ENCODE measurements at regions not wholly inside any gene's neighbourhood (a gene's known extent, or its start where the extent isn't known, plus 50 kb on each side); places are given as distances from the start of the nearest gene placed in this dataset.

- Histone ChIP-seq H3K27ac (no peak overlapping the region), H3K4me1 (peaks cover 5 to 31% (median 14%) of the 10 kb centered on the region in 9 donors), H3K27me3 (no peaks in the 10 kb centered on the region), H3K36me3 (no peaks in the 10 kb centered on the region), H3K4me3 (no peak overlapping the region), H3K9me3 (no peaks in the 10 kb centered on the region)
- DNase-seq: no peak
- no peak for ATAC-seq
- WGBS, 2 donors: 81 to 85% methylated on average over 1 of the region's 1 CpG
- TF ChIP-seq, protein P1, sequence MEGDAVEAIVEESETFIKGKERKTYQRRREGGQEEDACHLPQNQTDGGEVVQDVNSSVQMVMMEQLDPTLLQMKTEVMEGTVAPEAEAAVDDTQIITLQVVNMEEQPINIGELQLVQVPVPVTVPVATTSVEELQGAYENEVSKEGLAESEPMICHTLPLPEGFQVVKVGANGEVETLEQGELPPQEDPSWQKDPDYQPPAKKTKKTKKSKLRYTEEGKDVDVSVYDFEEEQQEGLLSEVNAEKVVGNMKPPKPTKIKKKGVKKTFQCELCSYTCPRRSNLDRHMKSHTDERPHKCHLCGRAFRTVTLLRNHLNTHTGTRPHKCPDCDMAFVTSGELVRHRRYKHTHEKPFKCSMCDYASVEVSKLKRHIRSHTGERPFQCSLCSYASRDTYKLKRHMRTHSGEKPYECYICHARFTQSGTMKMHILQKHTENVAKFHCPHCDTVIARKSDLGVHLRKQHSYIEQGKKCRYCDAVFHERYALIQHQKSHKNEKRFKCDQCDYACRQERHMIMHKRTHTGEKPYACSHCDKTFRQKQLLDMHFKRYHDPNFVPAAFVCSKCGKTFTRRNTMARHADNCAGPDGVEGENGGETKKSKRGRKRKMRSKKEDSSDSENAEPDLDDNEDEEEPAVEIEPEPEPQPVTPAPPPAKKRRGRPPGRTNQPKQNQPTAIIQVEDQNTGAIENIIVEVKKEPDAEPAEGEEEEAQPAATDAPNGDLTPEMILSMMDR (IDR thresholded peaks at IDR 0.05): no peak
- intact Hi-C loops (cut with DNase I): loop anchor here in 1 of 10 donors (10.0 kb wide), 1 partner anchor 61 kb away; no protein-coding TSS in a partner anchor
Measured at GRCh38 chr1:67935560-67935959, 102.3 kb upstream of the GNG12 start.

DNA sequence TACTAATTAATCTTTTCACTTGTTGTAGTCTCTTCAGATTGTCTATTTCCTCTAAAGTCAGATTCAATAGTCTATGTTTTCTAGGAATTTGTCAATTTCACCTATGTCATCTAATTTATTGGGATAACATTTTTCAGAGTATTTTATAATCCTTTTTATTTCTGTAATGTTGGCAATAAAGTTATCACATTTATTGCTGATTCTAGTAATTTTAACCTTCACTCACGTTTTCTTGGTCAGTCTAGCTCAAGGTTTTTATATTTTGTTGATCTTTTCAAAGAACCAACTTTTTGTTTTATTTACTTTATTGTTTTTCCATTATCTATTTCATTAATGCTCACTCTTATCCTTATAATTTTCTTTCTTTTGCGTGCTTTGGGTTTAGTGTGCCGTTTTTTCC, 97.9 kb upstream of the GNG12 start:
- 85 to 93% methylated on average over 3 of the region's 3 CpGs for WGBS, 2 donors
- intact Hi-C loops (cut with DNase I): loop anchor here in 1 of 10 donors (10.0 kb wide), 1 partner anchor 56 kb away; no protein-coding TSS in a partner anchor
- Histone ChIP-seq H3K36me3 (no peaks in the 10 kb centered on the region), H3K4me3 (no peak overlapping the region), H3K27ac (no peak overlapping the region), H3K27me3 (no peaks in the 10 kb centered on the region), H3K4me1 (no peaks in the 10 kb centered on the region), H3K9me3 (no peaks in the 10 kb centered on the region)
- TF ChIP-seq, protein P1 (IDR thresholded peaks at IDR 0.05): no peak
- DNase-seq (no peak), ATAC-seq (no peak)

- TF ChIP-seq, protein P1 (IDR thresholded peaks at IDR 0.05): no peak
- DNase-seq (no peak), ATAC-seq (no peak)
- Histone ChIP-seq H3K9me3 (no peaks in the 10 kb centered on the region), H3K27me3 (no peaks in the 10 kb centered on the region), H3K4me3 (no peak overlapping the region), H3K36me3 (no peaks in the 10 kb centered on the region), H3K4me1 (no peaks in the 10 kb centered on the region), H3K27ac (no peak overlapping the region)
- WGBS, 2 donors: 63 to 67% methylated on average over 1 of the region's 1 CpG
- intact Hi-C loops (cut with DNase I): no loop called here
Measured at GRCh38 chr1:67923074-67923473, 89.8 kb upstream of the GNG12 start.

- Histone ChIP-seq H3K9me3 (no peaks in the 10 kb centered on the region), H3K27me3 (no peaks in the 10 kb centered on the region), H3K36me3 (no peaks in the 10 kb centered on the region), H3K4me3 (no peak overlapping the region), H3K4me1 (no peaks in the 10 kb centered on the region), H3K27ac (no peak overlapping the region)
- TF ChIP-seq, protein P1 (IDR thresholded peaks at IDR 0.05): no peak
- no peak for DNase-seq
- no peak for ATAC-seq
- intact Hi-C loops (cut with DNase I): no loop called here
- 88 to 89% methylated on average over 4 of the region's 4 CpGs for WGBS, 2 donors
Measured at GRCh38 chr1:67921725-67922489, 88.6 kb upstream of the GNG12 start.

Measured in heart right ventricle (tissue), 16 donors.